IPS-NIHi7 (cell line): ENCODE measurements at regions not wholly inside any gene's neighbourhood (a gene's known extent, or its start where the extent isn't known, plus 50 kb on each side); places are given as distances from the start of the nearest gene placed in this dataset.

ENCODE experiments used
- DNase-seq: peaks from one replicate; pipeline ENCODE4 v3.0.0; 2012; ENCODE audit warnings: mixed read lengths; ENCODE audit errors: extremely low spot score

- DNase-seq, result no peak
Observed at GRCh38 chr12:111081600-111081999, 161.2 kb upstream of the MYL2 start.

GRCh38 chr12:111078731-111079130 lies 158.4 kb upstream of the MYL2 start:
- no peak for DNase-seq

GRCh38 chr12:111076611-111077451 lies 156.5 kb upstream of the MYL2 start:
- no peak for DNase-seq

- DNase-seq, result no peak
Observed at GRCh38 chr12:111076199-111076598, 155.8 kb upstream of the MYL2 start.

- DNase-seq, result no peak
Observed at GRCh38 chr12:111074965-111075364, 154.6 kb upstream of the MYL2 start.

GRCh38 chr12:111074559-111074958 lies 154.2 kb upstream of the MYL2 start:
- DNase-seq, result no peak

GRCh38 chr12:111073370-111073769 lies 153.0 kb upstream of the MYL2 start:
- no peak for DNase-seq

GRCh38 chr12:111072299-111072698 lies 151.9 kb upstream of the MYL2 start:
- DNase-seq, result no peak

GRCh38 chr12:111069886-111070285 lies 149.5 kb upstream of the MYL2 start:
- no peak for DNase-seq

- DNase-seq, result no peak
Observed at GRCh38 chr12:111068290-111068689, 147.9 kb upstream of the MYL2 start.

GRCh38 chr12:111067498-111067897 lies 147.1 kb upstream of the MYL2 start:
- DNase-seq, result no peak

- DNase-seq, result peak; percentile 67
Observed at GRCh38 chr12:111066744-111067437, 146.5 kb upstream of the MYL2 start.

- no peak for DNase-seq
Observed at GRCh38 chr12:111064982-111065381, 144.6 kb upstream of the MYL2 start.

- no peak for DNase-seq
Observed at GRCh38 chr12:111064154-111064553, 143.8 kb upstream of the MYL2 start.

GRCh38 chr12:111063295-111064026 lies 143.1 kb upstream of the MYL2 start:
- DNase-seq, result no peak

GRCh38 chr12:111057701-111058425 lies 137.5 kb upstream of the MYL2 start:
- DNase-seq, result no peak

- DNase-seq, result no peak
Observed at GRCh38 chr12:111056618-111057521, 136.5 kb upstream of the MYL2 start.

GRCh38 chr12:111055181-111055880 lies 135.0 kb upstream of the MYL2 start:
- no peak for DNase-seq

GRCh38 chr12:111048991-111049390 lies 128.6 kb upstream of the MYL2 start:
- no peak for DNase-seq

- DNase-seq, result peak; percentile 65
Observed at GRCh38 chr12:111046896-111047295, 126.5 kb upstream of the MYL2 start.
